ENCODE measurements at regions not wholly inside any gene's neighbourhood (a gene's known extent, or its start where the extent isn't known, plus 50 kb on each side); places are given as distances from the start of the nearest gene placed in this dataset.

DNA sequence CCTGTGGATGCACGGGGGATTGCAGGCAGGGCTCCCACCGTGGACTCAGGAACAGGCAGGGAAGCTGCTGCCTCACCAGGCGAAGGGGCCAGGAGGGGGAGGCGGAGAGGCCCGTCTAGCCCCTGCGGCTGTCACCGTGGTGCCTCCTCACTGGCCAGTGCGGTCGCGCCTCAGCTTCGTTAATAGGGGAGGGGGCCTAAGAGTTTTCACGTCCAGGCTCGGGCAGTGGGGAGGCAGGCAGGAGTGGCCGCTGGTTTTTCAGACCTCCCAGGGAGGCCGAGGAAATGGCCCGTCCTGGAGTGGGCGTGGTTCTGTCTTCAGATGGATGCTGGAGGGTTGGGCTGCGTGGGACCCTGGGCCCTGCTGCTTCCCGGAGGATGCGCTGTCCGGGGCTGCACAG is 91.1 kb upstream of the B3GAT1 start:
- TF ChIP-seq, protein P1, sequence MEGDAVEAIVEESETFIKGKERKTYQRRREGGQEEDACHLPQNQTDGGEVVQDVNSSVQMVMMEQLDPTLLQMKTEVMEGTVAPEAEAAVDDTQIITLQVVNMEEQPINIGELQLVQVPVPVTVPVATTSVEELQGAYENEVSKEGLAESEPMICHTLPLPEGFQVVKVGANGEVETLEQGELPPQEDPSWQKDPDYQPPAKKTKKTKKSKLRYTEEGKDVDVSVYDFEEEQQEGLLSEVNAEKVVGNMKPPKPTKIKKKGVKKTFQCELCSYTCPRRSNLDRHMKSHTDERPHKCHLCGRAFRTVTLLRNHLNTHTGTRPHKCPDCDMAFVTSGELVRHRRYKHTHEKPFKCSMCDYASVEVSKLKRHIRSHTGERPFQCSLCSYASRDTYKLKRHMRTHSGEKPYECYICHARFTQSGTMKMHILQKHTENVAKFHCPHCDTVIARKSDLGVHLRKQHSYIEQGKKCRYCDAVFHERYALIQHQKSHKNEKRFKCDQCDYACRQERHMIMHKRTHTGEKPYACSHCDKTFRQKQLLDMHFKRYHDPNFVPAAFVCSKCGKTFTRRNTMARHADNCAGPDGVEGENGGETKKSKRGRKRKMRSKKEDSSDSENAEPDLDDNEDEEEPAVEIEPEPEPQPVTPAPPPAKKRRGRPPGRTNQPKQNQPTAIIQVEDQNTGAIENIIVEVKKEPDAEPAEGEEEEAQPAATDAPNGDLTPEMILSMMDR (IDR thresholded peaks at IDR 0.05): no peak
- TF ChIP-seq, protein P2, sequence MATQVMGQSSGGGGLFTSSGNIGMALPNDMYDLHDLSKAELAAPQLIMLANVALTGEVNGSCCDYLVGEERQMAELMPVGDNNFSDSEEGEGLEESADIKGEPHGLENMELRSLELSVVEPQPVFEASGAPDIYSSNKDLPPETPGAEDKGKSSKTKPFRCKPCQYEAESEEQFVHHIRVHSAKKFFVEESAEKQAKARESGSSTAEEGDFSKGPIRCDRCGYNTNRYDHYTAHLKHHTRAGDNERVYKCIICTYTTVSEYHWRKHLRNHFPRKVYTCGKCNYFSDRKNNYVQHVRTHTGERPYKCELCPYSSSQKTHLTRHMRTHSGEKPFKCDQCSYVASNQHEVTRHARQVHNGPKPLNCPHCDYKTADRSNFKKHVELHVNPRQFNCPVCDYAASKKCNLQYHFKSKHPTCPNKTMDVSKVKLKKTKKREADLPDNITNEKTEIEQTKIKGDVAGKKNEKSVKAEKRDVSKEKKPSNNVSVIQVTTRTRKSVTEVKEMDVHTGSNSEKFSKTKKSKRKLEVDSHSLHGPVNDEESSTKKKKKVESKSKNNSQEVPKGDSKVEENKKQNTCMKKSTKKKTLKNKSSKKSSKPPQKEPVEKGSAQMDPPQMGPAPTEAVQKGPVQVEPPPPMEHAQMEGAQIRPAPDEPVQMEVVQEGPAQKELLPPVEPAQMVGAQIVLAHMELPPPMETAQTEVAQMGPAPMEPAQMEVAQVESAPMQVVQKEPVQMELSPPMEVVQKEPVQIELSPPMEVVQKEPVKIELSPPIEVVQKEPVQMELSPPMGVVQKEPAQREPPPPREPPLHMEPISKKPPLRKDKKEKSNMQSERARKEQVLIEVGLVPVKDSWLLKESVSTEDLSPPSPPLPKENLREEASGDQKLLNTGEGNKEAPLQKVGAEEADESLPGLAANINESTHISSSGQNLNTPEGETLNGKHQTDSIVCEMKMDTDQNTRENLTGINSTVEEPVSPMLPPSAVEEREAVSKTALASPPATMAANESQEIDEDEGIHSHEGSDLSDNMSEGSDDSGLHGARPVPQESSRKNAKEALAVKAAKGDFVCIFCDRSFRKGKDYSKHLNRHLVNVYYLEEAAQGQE (IDR thresholded peaks at IDR 0.05; ENCODE audit: insufficient read depth in 1 of 2, low read depth in 2 of 2, low read length in 1 of 2): no peak
- no peak for TF ChIP-seq POLR2AphosphoS5 (IDR thresholded peaks at IDR 0.05; ENCODE audit: low read depth, low read length)
- no peak for TF ChIP-seq SIN3A (IDR thresholded peaks at IDR 0.05; ENCODE audit: borderline replicate concordance, insufficient read depth, low read depth, low read length)

Data from Panc1 (cell line).